Upper lobe of left lung (tissue), 6 donors: ENCODE measurements at regions not wholly inside any gene's neighbourhood (a gene's known extent, or its start where the extent isn't known, plus 50 kb on each side); places are given as distances from the start of the nearest gene placed in this dataset.

Source experiments
- ATAC-seq, 2 donors: fragments of 200-7000 bp; cut with Tn5 transposase; one replicate each; pipeline ENCODE4 v1.9.1; 2022; ENCODE audit warnings: mild to moderate bottlenecking in 2 of 2, moderate library complexity in 2 of 2; ENCODE audit not compliant: low FRiP score in 2 of 2
- DNase-seq, 2 donors: peaks; one replicate each; pipeline ENCODE4 v3.0.0-alpha.2; 2019 to 2020
- H3K27ac ChIP-seq, 4 donors: fragments of 200-600 bp; sonication (generic); one replicate each; pipeline ENCODE4 v1.5.1; 2016 to 2019
- H3K27me3 ChIP-seq, 4 donors: fragments of 200-600 bp; sonication (generic); one replicate each; pipeline ENCODE4 v1.5.1; 2017 to 2019
- H3K36me3 ChIP-seq, 4 donors: fragments of 200-600 bp; sonication (generic); one replicate each; pipeline ENCODE4 v1.5.1; 2016 to 2019
- H3K4me1 ChIP-seq, 4 donors: fragments of 200-600 bp; sonication (generic); one replicate each; pipeline ENCODE4 v1.5.1; 2018 to 2019
- H3K4me3 ChIP-seq, 4 donors: fragments of 200-600 bp; sonication (generic); one replicate each; pipeline ENCODE4 v1.5.1; 2017 to 2019; ENCODE audit warnings: mild to moderate bottlenecking in 2 of 4, moderate library complexity in 1 of 4
- H3K9me3 ChIP-seq, 4 donors: fragments of 200-600 bp; sonication (generic); one replicate each; pipeline ENCODE4 v1.5.1; 2018 to 2019
- CTCF ChIP-seq, 6 experiments: fragments of 450-650 bp in 4 of 6; fragments of 200-600 bp in 2 of 6; sonication (generic) in 2 of 6; IDR thresholded peaks; one replicate each; pipeline ENCODE4 v1.5.1; 2016 to 2019; ENCODE audit warnings: antibody characterized with exemption in 6 of 6
- EP300 ChIP-seq, 4 donors: sonication (generic); formaldehyde crosslinking; IDR thresholded peaks; one replicate each; pipeline ENCODE4 v1.5.1; 2017; ENCODE audit warnings: antibody characterized with exemption in 4 of 4, control low read depth in 2 of 4
- POLR2A ChIP-seq, 4 donors: fragments of 450-650 bp; IDR thresholded peaks; one replicate each; pipeline ENCODE4 v1.5.1; 2016 to 2017; ENCODE audit warnings: antibody characterized with exemption in 4 of 4, mild to moderate bottlenecking in 2 of 4
- POLR2AphosphoS5 ChIP-seq, 2 donors: sonication (generic); formaldehyde crosslinking; IDR thresholded peaks; one replicate each; pipeline ENCODE4 v1.5.1; 2017; ENCODE audit warnings: antibody characterized with exemption in 2 of 2
- WGBS, 2 donors: methylation state at CpG; one replicate each; pipeline ENCODE4 v1.1.5; 2017 to 2018; 5-methylcytosine and 5-hydroxymethylcytosine counted together
- donor health status: DM: no; HTN: no; CAD: no; lungs with moderate emphysema.
- donor health status: DM: no; HTN: yes; CAD: no; lungs with severe emphysema.

GRCh38 chr14:41397926-41398325, 208.8 kb upstream of the LRFN5 start:
- H3K9me3 ChIP-seq: no peaks in the 10 kb centered on the region

GRCh38 chr14:41393512-41393911, 213.2 kb upstream of the LRFN5 start:
- no peak for ATAC-seq
- H3K9me3 ChIP-seq: no peaks in the 10 kb centered on the region
- H3K4me1 ChIP-seq: no peaks in the 10 kb centered on the region
- DNase-seq: no peak
- H3K27ac ChIP-seq: no peak overlapping the region
- no peaks in the 10 kb centered on the region for H3K27me3 ChIP-seq
- WGBS, 2 donors: 78 to 90% methylated on average over 6 of the region's 6 CpGs
- no peak overlapping the region for H3K4me3 ChIP-seq
- TF ChIP-seq POLR2AphosphoS5 (IDR thresholded peaks at IDR 0.05) (no peak), EP300 (IDR thresholded peaks at IDR 0.05) (no peak), POLR2A (IDR thresholded peaks at IDR 0.05) (no peak), CTCF (IDR thresholded peaks at IDR 0.05) (no peak)
- H3K36me3 ChIP-seq: no peaks in the 10 kb centered on the region

More at GRCh38 chr14:41397926-41398325, 208.8 kb upstream of the LRFN5 start:
- H3K36me3 ChIP-seq: no peaks in the 10 kb centered on the region
- no peaks in the 10 kb centered on the region for H3K4me1 ChIP-seq
- DNase-seq (no peak), ATAC-seq (no peak)
- TF ChIP-seq EP300 (IDR thresholded peaks at IDR 0.05) (no peak), CTCF (IDR thresholded peaks at IDR 0.05) (no peak), POLR2A (IDR thresholded peaks at IDR 0.05) (no peak), POLR2AphosphoS5 (IDR thresholded peaks at IDR 0.05) (no peak)
- H3K27ac ChIP-seq: no peak overlapping the region
- H3K4me3 ChIP-seq: no peak overlapping the region
- H3K27me3 ChIP-seq: no peaks in the 10 kb centered on the region

DNA sequence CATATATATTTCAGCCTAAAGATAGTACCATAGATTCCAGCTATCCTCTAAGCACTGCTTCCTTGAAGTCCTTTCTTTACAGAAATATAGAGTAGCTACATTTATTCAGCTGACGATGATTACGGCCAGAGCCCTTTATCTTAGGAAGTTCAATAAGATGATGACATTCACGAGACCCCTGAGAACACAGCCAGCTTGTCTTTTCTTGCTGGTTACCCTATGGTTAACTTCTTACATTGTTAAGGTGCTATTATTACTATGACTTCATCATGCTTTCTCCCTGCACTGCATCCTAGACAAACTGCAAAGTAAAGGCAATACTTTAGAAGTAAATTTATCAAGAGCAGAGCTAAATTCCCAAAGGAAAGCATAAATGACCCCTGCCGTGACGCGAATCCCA, 214.4 kb upstream of the LRFN5 start:
- Histone ChIP-seq H3K4me3 (no peak overlapping the region), H3K27ac (no peak overlapping the region), H3K4me1 (no peaks in the 10 kb centered on the region), H3K9me3 (no peaks in the 10 kb centered on the region), H3K36me3 (no peaks in the 10 kb centered on the region), H3K27me3 (no peaks in the 10 kb centered on the region)
- ATAC-seq: no peak
- no peak for DNase-seq
- TF ChIP-seq CTCF (IDR thresholded peaks at IDR 0.05) (no peak), EP300 (IDR thresholded peaks at IDR 0.05) (no peak), POLR2A (IDR thresholded peaks at IDR 0.05) (no peak), POLR2AphosphoS5 (IDR thresholded peaks at IDR 0.05) (no peak)
- 86 to 93% methylated on average over 6 of the region's 6 CpGs for WGBS, 2 donors

DNA sequence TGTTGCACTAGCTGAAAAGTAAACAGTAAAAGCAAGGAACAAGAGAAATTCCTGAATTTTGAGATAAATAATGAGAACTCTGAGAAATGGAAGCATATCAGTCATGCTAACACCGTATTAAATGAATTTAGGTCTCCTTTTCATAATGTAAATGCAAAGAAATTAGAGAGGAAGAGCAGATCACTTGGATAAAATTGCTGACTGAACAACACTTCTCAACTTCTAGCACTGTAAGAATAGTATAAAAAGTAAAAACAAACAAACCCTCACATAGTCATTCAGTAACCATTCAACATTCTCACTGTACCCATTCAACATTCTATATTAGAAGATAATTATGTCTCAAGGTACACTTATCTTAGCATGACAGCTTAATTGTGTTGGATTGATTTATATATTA, 217.3 kb upstream of the LRFN5 start:
- WGBS, 2 donors: 76 to 80% methylated on average over 1 of the region's 1 CpG
- H3K36me3 ChIP-seq: no peaks in the 10 kb centered on the region
- no peaks in the 10 kb centered on the region for H3K4me1 ChIP-seq
- ATAC-seq (no peak), DNase-seq (no peak)
- TF ChIP-seq POLR2AphosphoS5 (IDR thresholded peaks at IDR 0.05) (no peak), CTCF (IDR thresholded peaks at IDR 0.05) (no peak), EP300 (IDR thresholded peaks at IDR 0.05) (no peak), POLR2A (IDR thresholded peaks at IDR 0.05) (no peak)
- H3K4me3 ChIP-seq: no peak overlapping the region
- no peaks in the 10 kb centered on the region for H3K27me3 ChIP-seq
- H3K9me3 ChIP-seq: no peaks in the 10 kb centered on the region
- no peak overlapping the region for H3K27ac ChIP-seq

DNA sequence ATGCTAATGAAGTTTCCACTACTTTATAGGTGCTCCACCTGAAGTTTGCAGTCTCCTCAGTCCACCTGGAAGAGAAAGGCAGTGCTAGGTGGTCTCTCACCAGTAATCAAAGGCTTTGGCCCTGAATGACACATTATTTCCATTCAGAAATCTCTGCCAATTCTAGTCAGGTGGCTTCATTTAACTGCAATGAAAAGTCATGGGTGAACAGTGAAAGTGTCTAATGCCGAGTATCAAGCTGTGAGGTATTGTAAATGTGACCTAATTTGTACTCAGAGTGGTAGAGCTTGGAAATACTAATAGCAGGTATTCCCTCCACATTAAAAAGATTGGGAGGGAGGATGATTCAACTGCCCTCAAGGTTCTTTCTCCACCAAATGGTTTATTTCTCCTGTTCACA, 220.9 kb upstream of the LRFN5 start:
- Histone ChIP-seq H3K27ac (no peak overlapping the region), H3K4me1 (no peaks in the 10 kb centered on the region), H3K27me3 (no peaks in the 10 kb centered on the region), H3K36me3 (no peaks in the 10 kb centered on the region), H3K9me3 (no peaks in the 10 kb centered on the region), H3K4me3 (no peak overlapping the region)
- no peak for ATAC-seq
- no peak for DNase-seq
- WGBS, 2 donors: 89 to 93% methylated on average over 1 of the region's 1 CpG
- TF ChIP-seq POLR2A (IDR thresholded peaks at IDR 0.05) (no peak), POLR2AphosphoS5 (IDR thresholded peaks at IDR 0.05) (no peak)
